CD4-positive, alpha-beta memory T cell (primary cell): ENCODE measurements at regions not wholly inside any gene's neighbourhood (a gene's known extent, or its start where the extent isn't known, plus 50 kb on each side); places are given as distances from the start of the nearest gene placed in this dataset.

Experiments used
- CTCF ChIA-PET: fragments of 350-600 bp; sonication (Branson Sonifier 250); formaldehyde crosslinking; loops from one replicate; lab custom pipeline; 2021; ENCODE audit warnings: inconsistent platforms; ENCODE audit not compliant: partially characterized antibody; lab: Charles Lee
- POLR2A ChIA-PET: fragments of 350-600 bp; sonication (Branson Sonifier 250); formaldehyde crosslinking; loops from one replicate; lab custom pipeline; 2021; ENCODE audit not compliant: partially characterized antibody; lab: Charles Lee
- DNase-seq, 5 donors: peaks; one replicate each; pipeline versions ENCODE4 v3.0.0 to v3.0.0-alpha.2; 2020 to 2022; ENCODE audit warnings: mixed read lengths in 1 of 5
- H3K27ac ChIP-seq: one replicate; pipeline ENCODE4 v1.7.0; 2013; ENCODE audit warnings: low read depth, low read length
- H3K27me3 ChIP-seq: 2 replicates; pipeline ENCODE4 v1.7.0; 2013; ENCODE audit warnings: mild to moderate bottlenecking, low read length, moderate library complexity; ENCODE audit not compliant: insufficient read depth
- H3K36me3 ChIP-seq: 2 replicates; pipeline ENCODE4 v1.7.0; 2013; ENCODE audit warnings: mild to moderate bottlenecking, low read length, moderate library complexity; ENCODE audit not compliant: insufficient read depth
- H3K4me1 ChIP-seq: 2 replicates; pipeline ENCODE4 v1.7.0; 2013; ENCODE audit warnings: mild to moderate bottlenecking, low read length, moderate library complexity; ENCODE audit not compliant: insufficient read depth
- H3K4me3 ChIP-seq, 2 donors: one replicate each; pipeline ENCODE4 v1.7.0; 2013; ENCODE audit warnings: low read length in 2 of 2, mild to moderate bottlenecking in 1 of 2
- H3K9me3 ChIP-seq, 2 donors: one replicate each; pipeline ENCODE4 v1.7.0; 2013; ENCODE audit warnings: low read length in 2 of 2, control low read depth in 1 of 2; ENCODE audit not compliant: control insufficient read depth in 1 of 2
- H3K27ac Mint-ChIP-seq, 7 donors: one replicate each; pipeline ENCODE4 v1.8.0; 2020 to 2021; ENCODE audit warnings: mixed read lengths in 7 of 7, mild to moderate bottlenecking in 6 of 7, inconsistent platforms in 3 of 7, moderate library complexity in 3 of 7
- H3K27me3 Mint-ChIP-seq, 2 donors: one replicate each; pipeline ENCODE4 v1.8.0; 2020 to 2021; ENCODE audit warnings: mixed read lengths in 2 of 2
- H3K36me3 Mint-ChIP-seq, 2 donors: one replicate each; pipeline ENCODE4 v1.8.0; 2020 to 2021; ENCODE audit warnings: mixed read lengths in 2 of 2, inconsistent platforms in 1 of 2, mild to moderate bottlenecking in 1 of 2
- H3K4me1 Mint-ChIP-seq, 4 donors: one replicate each; pipeline ENCODE4 v1.8.0; 2020 to 2021; ENCODE audit warnings: mixed read lengths in 4 of 4, mild to moderate bottlenecking in 1 of 4
- H3K4me3 Mint-ChIP-seq, 8 donors: one replicate each; pipeline ENCODE4 v1.8.0; 2020 to 2021; ENCODE audit warnings: mixed read lengths in 8 of 8, mild to moderate bottlenecking in 7 of 8, moderate library complexity in 6 of 8, inconsistent platforms in 3 of 8
- H3K9me3 Mint-ChIP-seq, 8 donors: one replicate each; pipeline ENCODE4 v1.8.0; 2020 to 2021; ENCODE audit warnings: mixed read lengths in 8 of 8, mild to moderate bottlenecking in 5 of 8, inconsistent platforms in 3 of 8, moderate library complexity in 1 of 8
- intact Hi-C: fragments of 100-400 bp; cut with micrococcal nuclease; formaldehyde crosslinking; loops from one replicate; pipeline ENCODE4 v1.15.1; 2023

- Mint-ChIP-seq H3K4me3 (no peak overlapping the region), H3K36me3 (no peaks in the 10 kb centered on the region), H3K4me1 (no peaks in the 10 kb centered on the region), H3K9me3 (peaks cover 0 to 3% (median 0%) of the 10 kb centered on the region in 8 donors), H3K27me3 (peaks cover 6 to 19% of the 10 kb centered on the region in 2 donors), H3K27ac (no peak overlapping the region)
- H3K4me1 ChIP-seq, result no peaks in the 10 kb centered on the region
- H3K27me3 ChIP-seq, result peaks cover 4% of the 10 kb centered on the region
- no peaks in the 10 kb centered on the region for H3K9me3 ChIP-seq
- CTCF ChIA-PET, result no interaction called here
- POLR2A ChIA-PET, result no interaction called here
- H3K4me3 ChIP-seq, result no peak overlapping the region
- DNase-seq, result no peak
- intact Hi-C loops, result no loop called here
- no peak overlapping the region for H3K27ac ChIP-seq
- H3K36me3 ChIP-seq, result no peaks in the 10 kb centered on the region
Observed at GRCh38 chr22:47967831-47968230, 1205.4 kb downstream of the TBC1D22A start.

- Mint-ChIP-seq H3K36me3 (no peaks in the 10 kb centered on the region), H3K27ac (no peak overlapping the region), H3K4me3 (no peak overlapping the region), H3K27me3 (peaks cover 7 to 17% of the 10 kb centered on the region in 2 donors), H3K4me1 (no peaks in the 10 kb centered on the region), H3K9me3 (peaks cover 0 to 3% (median 0%) of the 10 kb centered on the region in 8 donors)
- no peaks in the 10 kb centered on the region for H3K36me3 ChIP-seq
- no peaks in the 10 kb centered on the region for H3K4me1 ChIP-seq
- no peak overlapping the region for H3K27ac ChIP-seq
- DNase-seq, result no peak
- ChIA-PET CTCF (no interaction called here), POLR2A (no interaction called here)
- H3K27me3 ChIP-seq, result no peaks in the 10 kb centered on the region
- intact Hi-C loops, result no loop called here
- H3K4me3 ChIP-seq, result no peak overlapping the region
- no peaks in the 10 kb centered on the region for H3K9me3 ChIP-seq
Observed at GRCh38 chr22:47966316-47966715, 1203.9 kb downstream of the TBC1D22A start.

DNA sequence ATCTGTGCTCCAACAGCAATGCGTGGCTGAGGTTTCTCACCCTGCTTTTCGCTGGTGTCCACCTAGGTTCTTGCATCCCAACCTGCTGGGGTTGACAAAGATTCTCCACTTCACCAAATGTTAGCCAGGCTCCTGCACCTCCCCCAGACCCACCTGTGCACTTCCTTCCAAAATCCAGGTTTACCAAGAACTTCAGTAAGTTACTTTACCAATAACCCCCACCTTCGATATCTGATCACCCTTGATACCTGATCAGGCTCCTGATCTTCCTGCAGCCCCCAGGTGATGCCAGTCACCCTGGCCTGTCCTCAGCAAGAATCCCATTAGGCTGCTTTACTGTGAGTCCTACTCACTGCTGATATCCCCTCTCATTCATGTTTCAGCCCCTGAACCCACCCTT lies 1203.4 kb downstream of the TBC1D22A start:
- Histone ChIP-seq H3K27ac (no peak overlapping the region), H3K4me3 (no peak overlapping the region), H3K27me3 (no peaks in the 10 kb centered on the region), H3K36me3 (no peaks in the 10 kb centered on the region), H3K4me1 (no peaks in the 10 kb centered on the region), H3K9me3 (no peaks in the 10 kb centered on the region)
- H3K4me3 Mint-ChIP-seq, result no peak overlapping the region
- ChIA-PET POLR2A (no interaction called here), CTCF (no interaction called here)
- intact Hi-C loops, result no loop called here
- H3K36me3 Mint-ChIP-seq, result no peaks in the 10 kb centered on the region
- H3K27ac Mint-ChIP-seq, result no peak overlapping the region
- H3K27me3 Mint-ChIP-seq, result peaks cover 7 to 17% of the 10 kb centered on the region in 2 donors
- peaks cover 0 to 3% (median 0%) of the 10 kb centered on the region in 8 donors for H3K9me3 Mint-ChIP-seq
- no peak for DNase-seq
- no peaks in the 10 kb centered on the region for H3K4me1 Mint-ChIP-seq

- no peaks in the 10 kb centered on the region for H3K4me1 ChIP-seq
- H3K36me3 ChIP-seq, result no peaks in the 10 kb centered on the region
- Mint-ChIP-seq H3K27ac (no peak overlapping the region), H3K9me3 (peaks cover 0 to 3% (median 0%) of the 10 kb centered on the region in 8 donors), H3K27me3 (peaks cover 7 to 12% of the 10 kb centered on the region in 2 donors), H3K36me3 (no peaks in the 10 kb centered on the region), H3K4me1 (no peaks in the 10 kb centered on the region), H3K4me3 (no peak overlapping the region)
- DNase-seq, result no peak
- intact Hi-C loops, result no loop called here
- CTCF ChIA-PET, result no interaction called here
- H3K27ac ChIP-seq, result no peak overlapping the region
- POLR2A ChIA-PET, result no interaction called here
- no peak overlapping the region for H3K4me3 ChIP-seq
- no peaks in the 10 kb centered on the region for H3K27me3 ChIP-seq
- H3K9me3 ChIP-seq, result no peaks in the 10 kb centered on the region
Observed at GRCh38 chr22:47965066-47965465, 1202.6 kb downstream of the TBC1D22A start.

- no peak overlapping the region for H3K27ac Mint-ChIP-seq
- H3K9me3 ChIP-seq, result no peaks in the 10 kb centered on the region
- H3K36me3 ChIP-seq, result no peaks in the 10 kb centered on the region
- H3K27me3 ChIP-seq, result no peaks in the 10 kb centered on the region
- H3K27ac ChIP-seq, result no peak overlapping the region
- CTCF ChIA-PET, result no interaction called here
- H3K9me3 Mint-ChIP-seq, result peaks cover 0 to 7% (median 2%) of the 10 kb centered on the region in 8 donors
- DNase-seq, result no peak
- peaks cover 7 to 14% of the 10 kb centered on the region in 2 donors for H3K27me3 Mint-ChIP-seq
- intact Hi-C loops, result no loop called here
- no peaks in the 10 kb centered on the region for H3K36me3 Mint-ChIP-seq
- POLR2A ChIA-PET, result no interaction called here
- H3K4me3 Mint-ChIP-seq, result no peak overlapping the region
- H3K4me3 ChIP-seq, result no peak overlapping the region
- no peaks in the 10 kb centered on the region for H3K4me1 ChIP-seq
- no peaks in the 10 kb centered on the region for H3K4me1 Mint-ChIP-seq
Observed at GRCh38 chr22:47963660-47964059, 1201.2 kb downstream of the TBC1D22A start.

DNA sequence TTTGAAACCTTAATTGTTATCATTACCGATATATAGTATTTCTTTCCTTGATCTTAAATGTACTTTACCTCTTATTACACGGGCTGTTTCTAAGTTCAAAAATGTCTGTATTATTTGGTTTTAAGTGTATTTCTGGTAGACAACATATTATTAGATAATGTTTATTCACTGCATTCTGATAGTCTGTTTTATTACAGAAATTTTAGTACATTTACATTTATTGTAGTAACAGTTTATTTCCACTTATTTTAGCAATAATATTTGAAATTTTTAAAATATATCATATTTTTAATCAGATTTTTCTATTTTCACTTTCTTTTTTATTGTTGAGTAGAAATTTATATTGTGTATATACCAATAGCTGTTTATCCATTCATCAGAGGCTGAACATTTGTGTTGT lies 1195.2 kb downstream of the TBC1D22A start:
- no peak for DNase-seq
- Histone ChIP-seq H3K27ac (no peak overlapping the region), H3K9me3 (no peaks in the 10 kb centered on the region), H3K4me1 (no peaks in the 10 kb centered on the region), H3K4me3 (no peak overlapping the region), H3K36me3 (no peaks in the 10 kb centered on the region), H3K27me3 (no peaks in the 10 kb centered on the region)
- CTCF ChIA-PET, result no interaction called here
- no peak overlapping the region for H3K4me3 Mint-ChIP-seq
- POLR2A ChIA-PET, result no interaction called here
- no peaks in the 10 kb centered on the region for H3K4me1 Mint-ChIP-seq
- intact Hi-C loops, result no loop called here
- peaks cover 2 to 20% (median 13%) of the 10 kb centered on the region in 8 donors for H3K9me3 Mint-ChIP-seq
- H3K36me3 Mint-ChIP-seq, result no peaks in the 10 kb centered on the region
- no peak overlapping the region for H3K27ac Mint-ChIP-seq
- peaks cover 2 to 3% of the 10 kb centered on the region in 2 donors for H3K27me3 Mint-ChIP-seq

GRCh38 chr22:47954107-47954506 lies 1191.7 kb downstream of the TBC1D22A start:
- Histone ChIP-seq H3K4me1 (no peaks in the 10 kb centered on the region), H3K36me3 (no peaks in the 10 kb centered on the region), H3K27ac (no peak overlapping the region), H3K9me3 (no peaks in the 10 kb centered on the region), H3K27me3 (no peaks in the 10 kb centered on the region), H3K4me3 (no peak overlapping the region)
- POLR2A ChIA-PET, result no interaction called here
- DNase-seq, result no peak
- peaks cover 2 to 22% (median 13%) of the 10 kb centered on the region in 8 donors for H3K9me3 Mint-ChIP-seq
- peaks cover 3 to 6% of the 10 kb centered on the region in 2 donors for H3K27me3 Mint-ChIP-seq
- CTCF ChIA-PET, result no interaction called here
- H3K4me1 Mint-ChIP-seq, result no peaks in the 10 kb centered on the region
- intact Hi-C loops, result no loop called here
- H3K27ac Mint-ChIP-seq, result no peak overlapping the region
- no peaks in the 10 kb centered on the region for H3K36me3 Mint-ChIP-seq
- no peak overlapping the region for H3K4me3 Mint-ChIP-seq

GRCh38 chr22:47944941-47945340 lies 1182.5 kb downstream of the TBC1D22A start:
- ChIA-PET POLR2A (no interaction called here), CTCF (no interaction called here)
- peaks cover 3 to 12% of the 10 kb centered on the region in 2 donors for H3K27me3 Mint-ChIP-seq
- intact Hi-C loops, result no loop called here
- no peaks in the 10 kb centered on the region for H3K36me3 Mint-ChIP-seq
- H3K27ac Mint-ChIP-seq, result no peak overlapping the region
- H3K4me3 Mint-ChIP-seq, result no peak overlapping the region
- peaks cover 0 to 5% (median 0%) of the 10 kb centered on the region in 8 donors for H3K9me3 Mint-ChIP-seq
- Histone ChIP-seq H3K36me3 (no peaks in the 10 kb centered on the region), H3K4me1 (no peaks in the 10 kb centered on the region), H3K27me3 (no peaks in the 10 kb centered on the region), H3K27ac (no peak overlapping the region), H3K4me3 (no peak overlapping the region), H3K9me3 (no peaks in the 10 kb centered on the region)
- no peak for DNase-seq
- no peaks in the 10 kb centered on the region for H3K4me1 Mint-ChIP-seq
